Stimulated activated CD4-positive, alpha-beta T cell treated with anti-CD3 and anti-CD28 coated beads, Interleukin-1b, Interleukin-23, amount 100 ng/mL, for 4 hours (primary cell): ENCODE measurements at regions not wholly inside any gene's neighbourhood (a gene's known extent, or its start where the extent isn't known, plus 50 kb on each side); places are given as distances from the start of the nearest gene placed in this dataset.
"Not testable (repeated sequence)": the region's sequence is repeated elsewhere in the genome, so short reads cannot be mapped to it uniquely, and the experiment has no call there.

Source experiments
- DNase-seq, 2 donors: peaks; one replicate each; pipeline ENCODE4 v3.0.0-alpha.2; 2020; ENCODE audit warnings: low read depth in 2 of 2

DNA sequence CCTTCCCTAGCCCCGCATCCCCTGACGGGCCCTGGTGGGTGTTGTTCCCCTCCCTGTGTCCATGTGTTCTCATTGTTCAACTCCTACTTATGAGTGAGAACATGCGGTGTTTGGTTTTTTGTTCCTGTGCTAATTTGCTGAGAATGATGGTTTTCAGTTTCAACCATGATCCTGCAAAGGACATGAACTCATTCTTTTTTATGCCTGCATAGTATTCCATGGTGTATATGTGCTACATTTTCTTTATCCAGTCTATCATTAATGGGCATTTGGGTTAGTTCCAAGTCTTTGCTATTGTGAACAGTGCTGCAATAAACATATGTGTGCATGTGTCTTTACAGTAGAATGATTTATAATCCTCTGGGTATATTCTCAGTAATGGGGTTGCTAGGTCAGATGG, 65.7 kb upstream of the DCD start:
- DNase-seq = not testable (repeated sequence)

DNA sequence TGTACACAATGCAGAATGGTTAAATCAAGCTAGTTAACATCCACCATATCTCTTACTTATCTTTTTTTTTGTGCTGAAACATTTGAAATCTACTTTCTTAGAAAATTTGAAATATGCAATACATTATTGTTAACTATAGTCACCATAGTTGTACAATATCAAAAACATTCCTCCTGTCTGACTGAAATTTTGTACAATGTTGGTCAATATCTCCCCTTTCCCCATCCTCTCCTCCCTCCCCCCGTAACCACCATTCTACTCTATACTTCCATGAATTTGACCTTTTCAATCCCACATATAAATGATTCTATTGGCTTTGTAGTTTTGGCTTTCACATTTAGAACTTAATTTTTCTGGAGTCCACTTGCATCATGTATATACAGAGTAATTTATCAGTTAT, 63.5 kb upstream of the DCD start:
- no peak for DNase-seq

DNA sequence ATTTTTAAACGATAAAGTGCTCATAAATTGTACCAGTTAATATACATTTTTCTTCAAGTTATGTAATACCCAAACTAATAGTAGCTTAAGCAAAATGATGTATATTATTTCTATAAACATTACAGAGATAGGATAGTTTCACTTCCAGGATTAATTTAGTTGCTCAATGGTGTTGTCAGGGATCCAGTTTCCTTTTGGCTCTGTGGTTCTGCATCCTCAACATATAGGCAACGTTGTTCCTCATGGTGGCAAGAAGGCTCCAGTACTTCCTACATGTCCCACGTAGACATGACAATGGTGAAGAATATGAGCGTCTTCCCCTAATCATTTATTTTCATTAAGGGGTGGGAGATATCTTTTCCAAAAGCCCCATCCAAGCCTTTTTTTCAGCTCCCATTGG, 60.7 kb upstream of the DCD start:
- DNase-seq = no peak

DNA sequence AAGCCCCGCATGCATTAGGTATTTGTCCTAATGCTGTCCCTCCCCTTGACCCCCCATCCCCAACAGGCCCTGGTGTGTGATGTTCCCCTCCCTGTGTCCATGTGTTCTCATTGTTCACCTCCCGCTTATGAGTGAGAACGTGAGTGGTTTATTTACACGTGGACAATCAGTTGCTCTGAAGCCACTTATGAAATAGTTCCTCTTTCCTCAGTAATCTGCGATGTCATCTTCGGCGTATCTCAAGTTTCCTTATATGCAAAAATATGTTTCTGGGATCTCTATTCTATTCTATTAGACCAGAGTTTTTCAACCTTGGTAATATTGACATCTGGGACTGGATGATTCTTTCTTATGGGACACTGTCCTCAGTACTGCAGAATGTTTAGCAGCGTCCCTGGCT, 56.0 kb upstream of the DCD start:
- no peak for DNase-seq

DNA sequence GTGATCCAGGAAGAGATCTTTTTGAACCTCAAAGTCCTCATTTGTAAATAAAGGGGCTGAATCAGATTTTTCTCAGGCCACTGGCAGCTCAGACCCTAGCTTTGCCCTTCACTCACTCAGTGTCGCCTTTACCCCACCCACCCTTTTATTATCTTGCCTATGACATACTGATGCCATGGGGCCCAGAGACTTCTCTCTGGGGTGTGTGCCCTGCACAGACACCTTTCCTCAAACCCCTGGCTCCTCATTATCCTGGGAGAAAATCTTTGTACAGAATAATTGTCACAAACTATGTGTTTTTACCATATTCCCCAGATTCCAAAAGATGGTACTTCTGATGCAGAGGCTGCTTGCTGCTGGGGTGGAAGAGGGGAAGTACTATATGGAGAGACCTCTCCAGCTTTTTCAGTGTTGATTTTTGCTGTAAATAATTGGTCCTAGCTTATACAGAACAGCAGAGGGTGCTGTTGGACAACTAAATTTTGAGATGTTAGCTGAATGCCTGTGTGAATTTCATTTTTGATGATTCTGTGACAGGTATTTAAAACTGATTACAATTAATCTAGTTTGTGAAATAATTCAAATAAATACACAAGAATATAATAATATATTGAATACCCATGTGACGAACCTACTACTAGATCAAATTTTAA, 53.9 kb upstream of the DCD start:
- DNase-seq = peak in 1 of 2 donors; percentile 15

DNA sequence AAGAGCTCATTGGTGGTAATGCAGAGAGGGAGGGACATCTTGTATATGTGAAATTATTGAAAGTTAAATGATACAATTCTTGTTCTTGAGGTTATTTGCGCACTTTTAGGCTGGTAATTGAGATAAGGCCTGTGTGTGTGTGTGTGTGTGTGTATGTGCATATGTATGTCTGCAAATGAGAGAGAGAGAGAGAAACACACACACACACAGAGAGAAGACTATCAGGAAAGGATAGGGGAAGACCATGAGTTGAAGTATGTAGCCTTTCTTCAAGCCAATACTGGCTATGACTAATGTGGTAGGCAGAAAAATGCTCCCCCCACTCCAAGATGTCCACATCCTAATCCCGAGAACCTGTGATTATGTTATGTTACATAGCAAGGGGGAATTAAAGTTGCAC, 52.7 kb upstream of the DCD start:
- DNase-seq = no peak

DNA sequence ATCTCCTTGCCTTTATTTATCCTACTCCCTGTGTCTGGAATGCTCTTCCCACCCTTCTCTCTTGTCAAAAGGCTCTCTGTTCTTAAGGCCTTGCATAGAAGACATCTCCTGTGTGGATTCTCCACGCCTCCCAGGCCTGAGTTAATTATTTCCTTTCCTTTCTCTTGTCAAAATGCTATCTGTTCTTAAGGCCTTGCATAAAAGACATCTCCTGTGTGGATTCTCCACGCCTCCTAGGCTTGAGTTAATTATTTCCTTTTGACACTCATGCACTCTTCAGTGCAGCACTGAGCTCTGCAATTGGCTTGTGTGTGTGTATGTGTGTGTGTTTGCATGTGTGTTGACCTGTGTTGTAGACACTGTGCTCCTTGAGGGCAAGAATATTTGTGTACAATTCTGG, 52.1 kb upstream of the DCD start:
- DNase-seq = no peak
